Middle frontal gyrus (tissue), 1 donor: ENCODE measurements at regions not wholly inside any gene's neighbourhood (a gene's known extent, or its start where the extent isn't known, plus 50 kb on each side); places are given as distances from the start of the nearest gene placed in this dataset.

Experiments used
- DNase-seq: peaks from one replicate; pipeline ENCODE4 v3.0.0-alpha.2; 2015; ENCODE audit warnings: low spot score; ENCODE audit errors: extremely low spot score

DNA sequence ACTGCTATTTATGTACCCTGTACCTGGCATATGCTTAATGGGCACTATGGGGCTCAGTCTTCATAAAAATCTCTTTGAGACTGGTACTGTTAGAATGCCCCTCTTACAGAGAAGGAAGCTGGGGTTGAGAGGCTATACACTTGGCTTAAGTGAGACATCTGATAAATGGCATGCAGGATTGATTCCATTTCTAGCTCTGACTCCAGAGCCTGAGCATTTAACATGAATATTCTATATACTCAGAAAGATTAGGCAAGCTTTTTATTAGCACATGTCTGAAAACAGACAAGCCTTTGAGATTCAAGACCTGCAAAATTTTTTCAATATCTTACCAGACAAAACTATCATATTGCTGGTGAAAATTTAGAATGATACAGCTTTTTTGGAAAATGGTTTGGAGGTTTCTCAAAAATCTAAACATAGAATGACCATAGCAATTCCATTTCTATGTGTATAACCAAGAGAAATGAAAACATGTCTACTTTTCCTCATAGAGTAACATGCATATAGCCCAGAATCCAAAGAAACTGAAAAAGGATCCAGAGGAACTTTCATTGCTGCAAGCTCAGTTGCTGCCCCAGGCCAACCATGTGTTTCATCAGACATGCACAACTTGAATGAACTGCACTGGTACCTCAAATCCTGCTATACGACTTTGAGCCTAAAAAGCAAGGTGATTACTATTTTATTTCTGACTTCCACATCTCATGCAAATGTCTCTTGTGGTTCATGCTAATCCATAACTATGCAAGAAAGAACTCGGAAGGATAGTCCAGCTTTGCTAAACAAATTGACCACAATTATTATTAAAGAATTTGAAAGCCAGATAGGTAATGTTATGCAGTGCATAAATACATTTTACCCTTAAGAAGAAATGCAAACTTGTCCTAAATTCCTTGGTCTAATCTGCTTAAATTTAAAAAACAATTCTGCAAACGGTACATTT, 389.0 kb upstream of the GRIA1 start:
- no peak for DNase-seq

DNA sequence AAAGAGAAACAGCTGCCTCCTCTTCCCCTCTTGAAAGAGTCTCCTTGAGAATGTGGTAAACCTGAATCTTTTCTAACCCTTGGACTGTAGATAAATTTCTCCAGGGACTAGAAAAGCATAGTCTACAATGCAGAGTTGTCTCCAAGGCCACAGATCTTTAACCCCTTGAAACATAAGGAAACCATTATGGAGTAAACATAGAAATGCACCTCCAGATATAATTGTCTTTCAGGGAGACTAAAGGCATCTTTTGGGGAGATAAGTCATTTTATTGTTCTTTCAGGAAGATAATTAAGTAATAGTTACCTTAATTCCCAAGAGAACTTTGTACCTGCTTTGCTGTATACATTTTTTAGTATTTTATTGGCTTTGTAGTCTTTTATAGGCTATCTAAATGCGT, 373.6 kb upstream of the GRIA1 start:
- DNase-seq = no peak

DNA sequence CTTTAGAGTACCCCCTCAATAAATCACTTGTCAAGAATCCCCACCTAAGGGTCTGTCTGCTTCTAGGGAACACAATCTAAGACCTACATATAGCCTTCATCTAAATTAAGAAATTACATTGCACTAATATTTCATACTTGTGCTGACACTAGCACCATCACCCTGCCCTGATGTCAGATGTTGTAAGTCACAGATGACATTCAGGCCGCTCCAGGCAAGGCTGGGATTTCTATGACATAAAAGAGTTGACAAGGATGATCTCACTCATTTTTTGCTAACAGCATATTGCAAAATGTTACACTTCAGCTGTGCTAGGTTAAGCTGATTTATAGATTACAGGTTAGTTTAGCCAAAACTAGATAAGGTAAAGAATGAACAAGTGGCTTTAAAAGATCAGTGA, 372.5 kb upstream of the GRIA1 start:
- DNase-seq = no peak

DNA sequence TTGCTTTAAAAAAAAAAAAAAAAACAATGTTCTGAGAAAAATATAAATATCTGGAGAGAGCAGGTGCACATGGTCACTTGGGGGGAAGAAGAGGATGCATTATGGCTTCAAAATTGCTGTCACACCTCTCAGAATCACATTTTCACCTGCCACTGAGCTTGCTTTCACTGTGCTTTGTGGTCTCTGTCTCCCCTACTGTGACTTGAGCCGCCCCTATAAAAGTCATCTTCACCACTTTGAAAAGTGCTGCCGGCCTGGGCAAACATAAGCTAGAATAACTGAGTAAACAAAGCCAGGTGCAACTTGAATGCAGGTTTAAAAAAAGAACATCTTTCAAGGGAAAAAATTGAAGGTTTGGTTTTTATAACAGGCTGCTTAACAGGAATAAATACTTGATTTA, 368.1 kb upstream of the GRIA1 start:
- DNase-seq = no peak

DNA sequence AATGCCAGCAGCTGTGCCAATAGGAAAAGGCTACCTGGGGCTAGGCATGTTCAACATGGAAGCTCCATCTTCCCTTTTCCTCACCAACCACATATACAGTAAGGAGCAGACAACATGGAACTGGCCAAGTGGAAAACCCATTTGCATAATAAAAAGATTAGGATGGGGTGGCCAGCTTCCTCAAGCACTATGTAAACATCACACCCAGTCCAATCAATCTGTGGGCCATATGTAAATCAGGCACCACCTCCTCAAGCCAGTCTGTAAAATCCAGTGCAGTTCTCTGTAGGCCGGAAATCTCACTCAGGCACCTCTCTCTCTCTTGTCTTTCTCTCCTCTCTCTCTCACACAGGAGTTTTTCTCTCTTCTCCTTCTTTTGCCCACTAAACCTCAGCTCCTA, 360.2 kb upstream of the GRIA1 start:
- no peak for DNase-seq

DNA sequence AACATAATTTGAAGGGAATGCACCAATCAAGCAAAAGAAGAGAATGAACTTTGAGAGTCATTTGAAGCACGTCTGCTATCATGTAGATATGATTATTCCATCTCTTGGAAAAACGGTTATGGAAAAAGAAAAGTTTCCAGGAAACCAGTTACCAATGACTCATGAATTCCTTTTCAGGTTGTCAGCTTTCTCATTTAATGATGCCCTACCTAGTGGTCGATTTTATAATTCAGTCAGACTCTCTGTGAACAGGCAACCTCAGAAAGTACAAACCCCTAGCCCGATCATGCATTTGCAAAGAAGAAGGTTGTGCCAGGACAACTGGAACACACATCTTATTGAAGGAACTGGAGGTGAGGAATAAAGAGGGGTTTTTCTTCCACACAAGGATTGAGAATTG, 355.1 kb upstream of the GRIA1 start:
- DNase-seq = no peak

DNA sequence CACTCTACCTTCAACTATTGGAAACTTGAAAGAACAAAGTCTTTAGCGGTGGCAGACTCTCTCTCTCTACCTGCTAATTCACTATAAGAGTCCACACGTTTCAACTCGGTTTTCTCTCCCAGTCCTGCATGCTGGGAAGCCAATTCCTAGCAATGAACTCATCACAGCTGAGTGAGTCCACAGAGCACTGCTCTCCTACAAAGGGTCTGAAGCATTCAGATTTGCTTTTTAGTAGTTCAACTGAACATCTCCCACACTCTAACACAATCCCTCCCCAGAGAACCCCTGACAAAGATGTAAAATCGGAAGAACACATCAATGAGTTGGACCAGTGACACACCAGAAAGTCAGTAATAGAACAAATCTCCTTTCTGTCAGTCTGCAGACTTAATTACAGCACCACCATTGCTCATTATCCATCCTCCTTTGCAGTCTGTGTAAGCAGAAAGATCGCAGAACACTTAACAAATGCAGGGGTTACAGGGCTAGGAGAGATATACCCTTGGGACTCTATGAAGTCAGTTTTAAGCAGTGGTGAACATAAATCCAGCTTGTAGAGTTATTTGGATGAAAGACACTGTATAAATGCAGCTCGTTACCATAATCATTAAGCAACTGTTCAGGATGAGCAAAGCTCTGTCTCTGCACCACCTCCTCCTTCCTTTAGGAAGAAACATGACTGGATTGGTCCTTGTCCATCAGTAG, 353.4 kb upstream of the GRIA1 start:
- DNase-seq = no peak

- DNase-seq = no peak
Measured at GRCh38 chr5:153147891-153148623, 342.4 kb upstream of the GRIA1 start.

- DNase-seq = no peak
Measured at GRCh38 chr5:153148624-153148976, 341.9 kb upstream of the GRIA1 start.

DNA sequence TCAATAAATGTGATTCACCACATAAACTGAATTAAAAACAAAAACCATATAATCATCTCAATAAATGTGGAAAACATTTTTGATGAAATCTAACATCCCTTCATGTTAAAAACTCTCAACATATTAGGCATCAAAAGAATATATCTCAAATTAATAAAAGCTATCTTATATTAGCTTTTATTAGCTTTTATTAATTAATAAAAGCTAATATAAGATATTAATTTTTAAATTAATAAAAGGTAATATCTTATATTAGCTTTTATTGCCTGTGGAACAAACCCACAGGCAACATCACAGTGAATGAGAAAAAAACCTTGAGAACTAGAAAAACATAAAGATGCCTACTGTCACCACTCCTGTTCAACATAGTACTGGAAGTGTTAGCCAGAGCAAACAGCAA, 338.9 kb upstream of the GRIA1 start:
- no peak for DNase-seq

DNA sequence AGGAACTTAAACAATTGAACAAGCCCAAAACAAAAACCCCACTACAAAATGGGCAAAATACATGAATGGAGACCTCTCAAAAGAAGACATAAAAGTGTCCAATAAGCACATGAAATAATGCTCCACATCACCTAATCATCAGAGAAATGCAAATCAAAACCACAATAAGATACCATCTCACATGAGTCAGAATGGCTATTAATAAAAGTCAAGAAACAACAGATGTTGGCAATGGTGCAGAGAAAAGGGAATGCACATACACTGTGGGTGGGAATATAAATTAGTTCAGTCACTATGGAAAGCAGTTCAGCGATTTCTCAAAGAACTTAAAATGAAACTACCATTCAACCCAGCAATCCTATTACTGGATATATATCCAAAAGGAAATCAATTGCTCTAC, 337.4 kb upstream of the GRIA1 start:
- DNase-seq = no peak

GRCh38 chr5:153157156-153157555, 333.3 kb upstream of the GRIA1 start:
- no peak for DNase-seq

- DNase-seq = no peak
Measured at GRCh38 chr5:153158608-153159007, 331.9 kb upstream of the GRIA1 start.

GRCh38 chr5:153159616-153160015, 330.9 kb upstream of the GRIA1 start:
- no peak for DNase-seq

DNA sequence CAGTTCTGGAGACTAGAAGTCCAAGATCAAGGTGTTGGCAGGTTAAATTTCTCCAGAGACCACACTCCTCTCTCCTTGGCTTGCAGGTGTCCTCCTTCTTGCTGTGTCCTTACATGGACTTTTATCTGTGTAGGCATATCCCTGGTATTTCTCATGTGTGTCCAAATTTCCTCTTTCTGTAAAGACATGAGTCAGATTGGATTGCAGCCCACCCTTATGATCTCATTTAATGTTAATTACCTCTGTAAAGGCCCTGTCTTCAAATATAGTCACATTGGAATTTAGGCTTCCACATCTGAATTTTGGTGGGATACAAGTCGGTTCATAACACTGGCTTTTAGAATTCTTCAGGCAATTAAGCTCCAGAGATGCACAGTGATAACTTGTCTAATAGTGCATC, 322.2 kb upstream of the GRIA1 start:
- no peak for DNase-seq

DNA sequence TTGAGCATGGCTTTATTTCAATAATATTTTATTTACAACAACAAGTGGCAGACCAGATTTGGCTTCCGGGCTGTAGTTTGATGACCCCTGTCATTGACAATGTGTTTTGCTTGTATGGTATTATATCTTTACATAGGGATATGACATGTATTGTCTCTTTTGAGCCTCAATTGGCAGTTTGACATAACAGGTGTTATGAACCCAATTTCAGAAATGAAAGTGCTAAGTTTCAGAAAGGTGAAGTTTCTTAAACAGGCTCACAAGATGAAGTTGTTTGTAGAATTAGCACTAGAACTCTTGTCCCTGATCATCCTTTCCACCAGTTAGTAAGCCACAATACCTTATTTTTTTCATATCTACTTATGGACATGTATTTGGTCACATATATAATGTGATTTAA, 303.0 kb upstream of the GRIA1 start:
- DNase-seq = no peak

GRCh38 chr5:153206361-153206760, 284.1 kb upstream of the GRIA1 start:
- DNase-seq = no peak

DNA sequence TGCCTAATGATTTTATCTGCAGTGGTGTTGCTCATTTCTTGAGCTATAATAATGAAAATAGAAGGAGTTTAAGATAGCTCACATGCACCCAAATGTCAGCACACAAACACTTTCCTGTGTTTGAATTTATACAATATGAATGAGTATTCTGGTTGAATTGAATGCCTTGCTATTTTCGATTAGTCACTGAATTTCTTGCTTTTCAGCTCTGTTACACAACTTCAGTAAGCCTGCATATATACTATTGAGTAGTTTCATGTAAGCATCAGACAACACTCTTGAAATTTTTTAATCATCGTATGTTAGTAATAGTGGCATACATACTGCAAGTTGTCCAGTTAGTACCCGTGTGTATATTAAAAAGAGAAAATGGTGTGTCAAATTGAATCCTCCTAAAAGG, 281.5 kb upstream of the GRIA1 start:
- no peak for DNase-seq

DNA sequence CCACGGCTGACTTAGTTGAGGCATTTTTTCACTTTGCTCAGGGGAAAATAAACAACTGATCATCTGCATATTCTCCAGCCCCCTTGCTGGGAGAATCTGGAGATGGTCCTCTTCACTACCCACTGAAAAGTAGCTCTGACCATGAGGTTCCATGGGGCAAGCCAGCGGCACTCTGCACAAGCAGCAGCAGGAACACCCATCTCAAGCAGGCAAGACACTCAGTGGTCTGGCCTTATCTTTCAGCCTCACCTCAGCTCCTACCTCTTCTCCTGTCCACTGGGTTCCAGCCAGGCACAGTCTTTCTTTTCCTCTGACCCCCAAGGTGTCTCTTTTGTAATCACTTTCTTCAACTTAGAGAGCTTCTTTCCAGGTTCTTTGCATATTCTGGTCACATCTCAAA, 280.8 kb upstream of the GRIA1 start:
- DNase-seq = no peak

- no peak for DNase-seq
Measured at GRCh38 chr5:153211076-153211475, 279.4 kb upstream of the GRIA1 start.

- no peak for DNase-seq
Measured at GRCh38 chr5:153212471-153212870, 278.0 kb upstream of the GRIA1 start.

DNA sequence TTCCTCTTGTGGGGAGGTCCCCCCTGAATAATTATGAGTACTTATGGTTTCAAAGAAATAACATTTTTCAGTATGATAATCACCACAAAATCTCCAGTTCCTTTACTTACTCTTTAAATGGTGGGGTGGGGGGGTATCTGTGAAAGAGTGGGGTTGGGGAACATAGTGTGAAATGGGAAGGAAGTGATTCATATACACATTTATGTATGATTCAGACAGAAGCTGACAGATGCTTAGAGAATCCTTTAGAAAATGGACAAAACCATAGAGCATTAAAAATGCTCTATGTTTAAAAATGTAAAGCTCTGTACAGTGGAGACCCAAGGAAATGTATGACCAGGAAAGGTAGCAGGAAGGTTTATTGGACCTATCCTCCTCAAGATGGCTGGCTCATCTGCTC, 267.5 kb upstream of the GRIA1 start:
- no peak for DNase-seq
